ENCODE measurements at regions not wholly inside any gene's neighbourhood (a gene's known extent, or its start where the extent isn't known, plus 50 kb on each side); places are given as distances from the start of the nearest gene placed in this dataset.

- Histone ChIP-seq H3K36me3 (ENCODE audit: control insufficient read depth, insufficient read depth, low read length) (no peaks in the 10 kb centered on the region), H3K4me1 (ENCODE audit: control insufficient read depth, insufficient read depth, low read length) (no peaks in the 10 kb centered on the region), H3K9ac (ENCODE audit: low read depth, low read length) (no peak overlapping the region), H3K9me3 (ENCODE audit: control insufficient read depth, insufficient read depth, low read length) (no peaks in the 10 kb centered on the region), H3K27me3 (ENCODE audit: control insufficient read depth, insufficient read depth, low read length) (no peaks in the 10 kb centered on the region), H3K4me3 (ENCODE audit: low read depth, low read length) (no peak overlapping the region)
These were observed 170.3 kb upstream of the PREP start for GRCh38 chr6:105573138-105573537.

GRCh38 chr6:105570416-105570815 lies 167.5 kb upstream of the PREP start:
- no peaks in the 10 kb centered on the region for H3K27me3 ChIP-seq (ENCODE audit: control insufficient read depth, insufficient read depth, low read length)
- H3K9me3 ChIP-seq (ENCODE audit: control insufficient read depth, insufficient read depth, low read length) = no peaks in the 10 kb centered on the region
- no peaks in the 10 kb centered on the region for H3K36me3 ChIP-seq (ENCODE audit: control insufficient read depth, insufficient read depth, low read length)
- H3K4me3 ChIP-seq (ENCODE audit: low read depth, low read length) = no peak overlapping the region
- no peak overlapping the region for H3K9ac ChIP-seq (ENCODE audit: low read depth, low read length)
- H3K4me1 ChIP-seq (ENCODE audit: control insufficient read depth, insufficient read depth, low read length) = no peaks in the 10 kb centered on the region

- Histone ChIP-seq H3K4me3 (ENCODE audit: low read depth, low read length) (no peak overlapping the region), H3K27me3 (ENCODE audit: control insufficient read depth, insufficient read depth, low read length) (no peaks in the 10 kb centered on the region), H3K9ac (ENCODE audit: low read depth, low read length) (no peak overlapping the region), H3K9me3 (ENCODE audit: control insufficient read depth, insufficient read depth, low read length) (no peaks in the 10 kb centered on the region), H3K36me3 (ENCODE audit: control insufficient read depth, insufficient read depth, low read length) (no peaks in the 10 kb centered on the region), H3K4me1 (ENCODE audit: control insufficient read depth, insufficient read depth, low read length) (no peaks in the 10 kb centered on the region)
These were observed 166.8 kb upstream of the PREP start for GRCh38 chr6:105569706-105570105.

- no peaks in the 10 kb centered on the region for H3K36me3 ChIP-seq (ENCODE audit: control insufficient read depth, insufficient read depth, low read length)
- no peak overlapping the region for H3K4me3 ChIP-seq (ENCODE audit: low read depth, low read length)
- no peaks in the 10 kb centered on the region for H3K9me3 ChIP-seq (ENCODE audit: control insufficient read depth, insufficient read depth, low read length)
- H3K9ac ChIP-seq (ENCODE audit: low read depth, low read length) = no peak overlapping the region
- H3K27me3 ChIP-seq (ENCODE audit: control insufficient read depth, insufficient read depth, low read length) = no peaks in the 10 kb centered on the region
- H3K4me1 ChIP-seq (ENCODE audit: control insufficient read depth, insufficient read depth, low read length) = peaks cover 5% of the 10 kb centered on the region
These were observed 165.9 kb upstream of the PREP start for GRCh38 chr6:105568751-105569150.

- H3K4me1 ChIP-seq (ENCODE audit: control insufficient read depth, insufficient read depth, low read length) = peaks cover 5% of the 10 kb centered on the region
- no peaks in the 10 kb centered on the region for H3K9me3 ChIP-seq (ENCODE audit: control insufficient read depth, insufficient read depth, low read length)
- H3K27me3 ChIP-seq (ENCODE audit: control insufficient read depth, insufficient read depth, low read length) = no peaks in the 10 kb centered on the region
- H3K9ac ChIP-seq (ENCODE audit: low read depth, low read length) = no peak overlapping the region
- no peaks in the 10 kb centered on the region for H3K36me3 ChIP-seq (ENCODE audit: control insufficient read depth, insufficient read depth, low read length)
- H3K4me3 ChIP-seq (ENCODE audit: low read depth, low read length) = no peak overlapping the region
These were observed 165.3 kb upstream of the PREP start for GRCh38 chr6:105568142-105568541.

- Histone ChIP-seq H3K4me1 (ENCODE audit: control insufficient read depth, insufficient read depth, low read length) (peaks cover 5% of the 10 kb centered on the region), H3K4me3 (ENCODE audit: low read depth, low read length) (no peak overlapping the region), H3K36me3 (ENCODE audit: control insufficient read depth, insufficient read depth, low read length) (no peaks in the 10 kb centered on the region), H3K9me3 (ENCODE audit: control insufficient read depth, insufficient read depth, low read length) (no peaks in the 10 kb centered on the region), H3K27me3 (ENCODE audit: control insufficient read depth, insufficient read depth, low read length) (no peaks in the 10 kb centered on the region), H3K9ac (ENCODE audit: low read depth, low read length) (no peak overlapping the region)
These were observed 164.3 kb upstream of the PREP start for GRCh38 chr6:105567140-105567539.

GRCh38 chr6:105566503-105566902 lies 163.6 kb upstream of the PREP start:
- Histone ChIP-seq H3K36me3 (ENCODE audit: control insufficient read depth, insufficient read depth, low read length) (no peaks in the 10 kb centered on the region), H3K27me3 (ENCODE audit: control insufficient read depth, insufficient read depth, low read length) (no peaks in the 10 kb centered on the region), H3K4me3 (ENCODE audit: low read depth, low read length) (no peak overlapping the region), H3K9me3 (ENCODE audit: control insufficient read depth, insufficient read depth, low read length) (no peaks in the 10 kb centered on the region), H3K9ac (ENCODE audit: low read depth, low read length) (no peak overlapping the region), H3K4me1 (ENCODE audit: control insufficient read depth, insufficient read depth, low read length) (peaks cover 5% of the 10 kb centered on the region)

- no peak overlapping the region for H3K4me3 ChIP-seq (ENCODE audit: low read depth, low read length)
- no peaks in the 10 kb centered on the region for H3K27me3 ChIP-seq (ENCODE audit: control insufficient read depth, insufficient read depth, low read length)
- no peaks in the 10 kb centered on the region for H3K36me3 ChIP-seq (ENCODE audit: control insufficient read depth, insufficient read depth, low read length)
- H3K9ac ChIP-seq (ENCODE audit: low read depth, low read length) = no peak overlapping the region
- H3K4me1 ChIP-seq (ENCODE audit: control insufficient read depth, insufficient read depth, low read length) = peaks cover 5% of the 10 kb centered on the region
- H3K9me3 ChIP-seq (ENCODE audit: control insufficient read depth, insufficient read depth, low read length) = no peaks in the 10 kb centered on the region
These were observed 161.4 kb upstream of the PREP start for GRCh38 chr6:105564121-105564902.

GRCh38 chr6:105562027-105562426 lies 159.1 kb upstream of the PREP start:
- Histone ChIP-seq H3K36me3 (ENCODE audit: control insufficient read depth, insufficient read depth, low read length) (no peaks in the 10 kb centered on the region), H3K27me3 (ENCODE audit: control insufficient read depth, insufficient read depth, low read length) (no peaks in the 10 kb centered on the region), H3K9me3 (ENCODE audit: control insufficient read depth, insufficient read depth, low read length) (no peaks in the 10 kb centered on the region), H3K9ac (ENCODE audit: low read depth, low read length) (no peak overlapping the region), H3K4me3 (ENCODE audit: low read depth, low read length) (no peak overlapping the region), H3K4me1 (ENCODE audit: control insufficient read depth, insufficient read depth, low read length) (peaks cover 5% of the 10 kb centered on the region)

- Histone ChIP-seq H3K27me3 (ENCODE audit: control insufficient read depth, insufficient read depth, low read length) (no peaks in the 10 kb centered on the region), H3K36me3 (ENCODE audit: control insufficient read depth, insufficient read depth, low read length) (no peaks in the 10 kb centered on the region), H3K9me3 (ENCODE audit: control insufficient read depth, insufficient read depth, low read length) (no peaks in the 10 kb centered on the region)
These were observed 158.6 kb upstream of the PREP start for GRCh38 chr6:105561486-105561885.

GRCh38 chr6:105560611-105561066 lies 157.8 kb upstream of the PREP start:
- no peaks in the 10 kb centered on the region for H3K36me3 ChIP-seq (ENCODE audit: control insufficient read depth, insufficient read depth, low read length)
- H3K4me1 ChIP-seq (ENCODE audit: control insufficient read depth, insufficient read depth, low read length) = peaks cover 5% of the 10 kb centered on the region
- no peak overlapping the region for H3K4me3 ChIP-seq (ENCODE audit: low read depth, low read length)
- no peaks in the 10 kb centered on the region for H3K27me3 ChIP-seq (ENCODE audit: control insufficient read depth, insufficient read depth, low read length)
- no peaks in the 10 kb centered on the region for H3K9me3 ChIP-seq (ENCODE audit: control insufficient read depth, insufficient read depth, low read length)
- H3K9ac ChIP-seq (ENCODE audit: low read depth, low read length) = no peak overlapping the region

More at GRCh38 chr6:105561486-105561885, 158.6 kb upstream of the PREP start:
- Histone ChIP-seq H3K4me3 (ENCODE audit: low read depth, low read length) (no peak overlapping the region), H3K4me1 (ENCODE audit: control insufficient read depth, insufficient read depth, low read length) (peaks cover 5% of the 10 kb centered on the region), H3K9ac (ENCODE audit: low read depth, low read length) (no peak overlapping the region)

GRCh38 chr6:105557291-105557690 lies 154.4 kb upstream of the PREP start:
- H3K36me3 ChIP-seq (ENCODE audit: control insufficient read depth, insufficient read depth, low read length) = no peaks in the 10 kb centered on the region
- H3K4me3 ChIP-seq (ENCODE audit: low read depth, low read length) = no peak overlapping the region
- H3K4me1 ChIP-seq (ENCODE audit: control insufficient read depth, insufficient read depth, low read length) = no peaks in the 10 kb centered on the region
- no peaks in the 10 kb centered on the region for H3K9me3 ChIP-seq (ENCODE audit: control insufficient read depth, insufficient read depth, low read length)
- H3K27me3 ChIP-seq (ENCODE audit: control insufficient read depth, insufficient read depth, low read length) = no peaks in the 10 kb centered on the region
- no peak overlapping the region for H3K9ac ChIP-seq (ENCODE audit: low read depth, low read length)

Measured in iPS-15b (cell line).